ENCODE measurements at regions not wholly inside any gene's neighbourhood (a gene's known extent, or its start where the extent isn't known, plus 50 kb on each side); places are given as distances from the start of the nearest gene placed in this dataset.

- DNase-seq: no peak
These were observed 176.4 kb upstream of the HABP2 start for GRCh38 chr10:113376428-113376827.

GRCh38 chr10:113379091-113379490, 173.8 kb upstream of the HABP2 start:
- no peak for DNase-seq

DNA sequence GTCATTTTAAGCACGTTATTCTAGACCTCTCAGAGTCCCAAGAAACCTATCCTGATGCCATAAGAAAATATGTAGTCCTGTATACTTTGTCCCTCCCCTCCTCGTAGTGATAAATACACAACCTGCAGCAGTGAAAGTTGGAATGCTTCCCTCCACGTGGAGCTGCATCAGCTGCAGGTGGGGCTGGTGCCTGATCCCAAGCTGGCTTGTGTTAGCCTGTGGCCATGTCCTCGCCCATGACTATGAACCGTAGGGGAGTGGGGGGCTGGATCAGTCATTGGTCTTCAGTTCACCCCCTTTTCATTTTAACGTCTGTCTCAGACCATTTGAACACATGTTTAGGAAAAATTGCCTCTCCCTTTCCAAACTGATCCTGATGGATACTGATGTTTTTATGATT, 171.4 kb upstream of the HABP2 start:
- no peak for DNase-seq

DNA sequence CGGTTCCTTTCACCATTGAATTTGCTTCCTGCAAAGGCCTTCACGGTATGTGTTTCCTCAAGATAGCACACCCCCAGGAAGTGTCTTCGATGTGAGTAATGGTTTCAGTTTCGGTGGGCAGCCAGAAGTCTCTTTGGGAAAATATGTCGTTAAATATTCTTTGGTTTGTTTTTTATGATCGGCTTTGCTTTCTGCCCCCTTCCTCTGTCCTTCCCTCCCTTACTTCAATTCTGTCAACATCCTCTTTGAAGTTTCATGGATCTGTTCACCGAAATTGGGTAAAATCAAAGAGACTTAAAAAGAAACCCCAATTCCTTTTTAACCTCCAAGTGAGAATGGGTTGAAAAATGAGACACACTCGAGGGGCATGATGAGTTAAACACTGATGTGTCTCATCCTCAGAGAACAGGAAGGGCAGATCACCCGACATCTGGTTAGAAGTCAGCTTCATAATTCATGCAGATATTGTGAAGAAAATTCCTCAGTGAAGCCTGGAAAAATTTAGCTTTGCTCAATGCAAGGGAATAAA, 170.8 kb upstream of the HABP2 start:
- DNase-seq: no peak

- no peak for DNase-seq
These were observed 170.2 kb upstream of the HABP2 start for GRCh38 chr10:113382691-113383090.

DNA sequence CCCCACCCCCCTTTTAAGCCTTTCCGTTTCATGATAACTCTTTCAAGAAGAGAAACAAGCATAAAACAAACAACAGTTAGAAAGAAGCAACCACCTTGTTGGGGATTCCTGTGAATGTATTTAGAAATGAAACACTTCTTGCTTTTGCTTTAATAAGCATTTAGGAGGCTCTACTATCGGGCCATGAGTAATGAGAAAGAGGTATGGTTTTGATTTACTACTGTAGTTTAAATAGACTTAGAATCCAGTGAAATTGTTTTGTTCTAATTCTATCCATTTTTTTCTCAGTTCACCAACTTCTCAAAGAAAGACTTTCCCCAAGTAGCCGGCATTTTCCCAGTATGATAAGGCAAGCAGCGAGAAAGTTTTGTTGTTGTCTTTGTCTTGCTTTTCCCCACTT, 168.7 kb upstream of the HABP2 start:
- no peak for DNase-seq

- peak; percentile 65 for DNase-seq
These were observed 167.5 kb upstream of the HABP2 start for GRCh38 chr10:113385021-113385999.

- no peak for DNase-seq
These were observed 166.8 kb upstream of the HABP2 start for GRCh38 chr10:113386005-113386404.

- DNase-seq: no peak
These were observed 162.9 kb upstream of the HABP2 start for GRCh38 chr10:113389969-113390368.

GRCh38 chr10:113390896-113391295, 162.0 kb upstream of the HABP2 start:
- no peak for DNase-seq

DNA sequence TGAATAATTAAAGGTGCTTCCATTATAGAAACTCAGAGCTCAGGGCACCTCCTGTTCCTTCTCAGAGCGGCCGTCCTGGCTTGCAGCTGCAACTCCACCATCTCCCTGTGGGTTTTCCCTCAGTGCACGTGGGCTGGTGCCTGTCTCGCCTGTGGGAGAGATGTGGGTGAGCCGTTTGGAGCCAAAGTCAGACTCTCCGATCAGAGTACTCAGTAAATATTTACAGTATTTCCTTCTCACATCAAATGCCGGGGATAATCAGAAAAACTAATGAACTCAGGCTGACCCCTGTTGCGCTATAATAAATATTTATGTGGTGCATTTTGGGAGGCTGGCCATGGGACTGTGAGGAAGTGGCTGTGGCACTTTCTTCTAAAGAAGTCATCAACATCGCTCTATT, 155.8 kb upstream of the HABP2 start:
- DNase-seq: no peak

- no peak for DNase-seq
These were observed 153.8 kb upstream of the HABP2 start for GRCh38 chr10:113399065-113399464.

DNA sequence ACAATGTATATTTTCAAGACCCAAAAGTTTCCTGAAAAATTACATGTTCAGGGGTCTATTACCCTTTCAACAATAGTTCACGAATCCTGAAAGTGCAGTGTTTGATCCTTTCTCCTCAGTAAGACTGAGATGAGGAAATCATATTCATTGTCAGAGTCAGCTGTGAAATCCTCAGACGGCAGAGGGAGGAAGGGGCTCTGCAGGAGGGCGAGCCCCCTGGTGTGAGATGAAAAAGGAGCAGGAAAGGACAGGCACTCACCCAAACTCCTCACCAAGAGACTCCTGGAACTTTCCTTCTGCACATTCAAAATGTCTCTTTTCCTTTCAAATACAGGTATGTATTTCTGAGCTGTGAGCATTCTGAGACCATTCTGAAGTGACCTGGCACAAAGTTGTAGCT, 150.3 kb upstream of the HABP2 start:
- DNase-seq: no peak

DNA sequence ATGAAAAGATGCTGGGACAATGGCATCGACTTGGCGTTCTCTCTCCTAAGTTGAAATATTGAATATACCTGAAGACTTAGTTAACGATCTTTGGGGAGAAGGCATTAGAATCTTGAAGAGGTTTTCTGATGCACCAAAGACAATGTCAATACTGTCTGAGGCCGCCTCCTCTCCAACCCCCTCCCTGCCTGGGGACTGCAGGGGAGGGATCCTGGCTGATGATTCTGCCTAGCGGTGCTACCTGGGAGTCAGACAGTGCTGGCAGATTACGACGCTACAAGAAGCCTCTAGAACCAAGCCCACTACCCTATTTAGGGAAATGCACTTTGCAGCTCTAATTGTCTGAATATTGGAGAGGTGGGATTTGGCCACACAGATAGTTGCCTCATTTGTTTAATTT, 145.6 kb upstream of the HABP2 start:
- no peak for DNase-seq

DNA sequence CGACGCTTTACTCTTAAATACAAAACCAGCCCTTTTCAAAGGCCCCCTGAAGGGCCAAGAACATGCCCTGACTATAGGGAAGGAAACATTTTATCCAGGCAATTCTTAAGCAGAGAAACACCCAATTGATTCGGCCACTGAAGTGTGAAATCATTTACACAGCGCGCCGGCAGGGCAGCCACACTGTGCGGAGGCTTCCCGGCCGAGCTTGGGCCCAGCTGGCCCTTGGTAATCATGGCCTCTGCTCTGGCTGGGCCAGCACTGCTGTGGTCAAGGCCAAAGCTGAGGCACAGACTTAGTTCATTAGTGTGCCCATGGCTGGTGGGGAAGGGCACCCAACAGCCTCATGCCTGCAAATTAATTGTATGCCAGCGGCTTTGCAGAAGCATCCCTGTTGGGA, 143.7 kb upstream of the HABP2 start:
- no peak for DNase-seq

- no peak for DNase-seq
These were observed 142.2 kb upstream of the HABP2 start for GRCh38 chr10:113410618-113411017.

DNA sequence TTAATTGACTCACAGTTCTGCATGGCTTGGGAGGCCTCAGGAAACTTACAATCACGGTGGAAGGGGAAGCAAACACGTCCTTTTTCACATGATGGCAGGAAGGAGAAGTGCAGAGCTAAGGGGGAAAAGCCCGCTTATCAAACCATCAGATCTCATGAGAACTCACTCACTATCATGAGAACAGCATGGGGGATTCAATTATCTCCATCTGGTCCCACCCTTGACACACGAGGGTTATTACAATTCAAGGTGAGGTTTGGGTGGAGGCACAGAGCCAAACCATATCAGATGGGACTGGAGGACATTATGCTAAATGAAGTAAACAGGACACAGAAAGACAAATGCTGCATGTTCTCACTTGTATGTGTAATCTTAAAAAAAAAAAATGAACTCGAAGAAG, 141.4 kb upstream of the HABP2 start:
- DNase-seq: no peak

GRCh38 chr10:113412161-113412560, 140.7 kb upstream of the HABP2 start:
- DNase-seq: no peak

- no peak for DNase-seq
These were observed 138.3 kb upstream of the HABP2 start for GRCh38 chr10:113414543-113414942.

- DNase-seq: no peak
These were observed 137.6 kb upstream of the HABP2 start for GRCh38 chr10:113415246-113415645.

- DNase-seq: no peak
These were observed 132.7 kb upstream of the HABP2 start for GRCh38 chr10:113420057-113420732.

GRCh38 chr10:113420733-113421675, 131.8 kb upstream of the HABP2 start:
- no peak for DNase-seq

DNA sequence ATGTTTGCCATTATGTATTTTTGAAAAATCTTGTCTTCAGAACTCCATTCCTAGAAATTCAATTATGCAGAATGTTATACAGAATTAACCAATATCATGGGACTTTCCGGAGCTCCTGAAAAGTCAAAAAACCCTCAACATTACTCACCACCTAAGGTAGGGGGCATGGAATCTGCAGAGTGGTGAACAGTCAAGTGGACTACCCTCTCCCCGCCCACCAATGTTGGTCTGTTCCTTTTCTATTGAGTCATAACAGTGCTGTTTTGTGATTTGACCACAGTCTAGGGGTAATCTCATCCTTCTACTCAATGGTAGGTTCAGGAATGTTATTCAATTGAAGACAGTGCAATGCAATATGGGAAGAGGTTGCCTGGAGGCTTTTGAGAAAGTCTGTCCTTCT, 130.5 kb upstream of the HABP2 start:
- no peak for DNase-seq

Data from NCI-H1436 (cell line).